ENCODE measurements at regions not wholly inside any gene's neighbourhood (a gene's known extent, or its start where the extent isn't known, plus 50 kb on each side); places are given as distances from the start of the nearest gene placed in this dataset.
"Not testable (repeated sequence)": the region's sequence is repeated elsewhere in the genome, so short reads cannot be mapped to it uniquely, and the experiment has no call there.

GRCh38 chr13:44697058-44697457, 120.9 kb upstream of the TSC22D1 start:
- H3K9ac ChIP-seq (ENCODE audit: low read depth, low read length): no peak overlapping the region
- H3K4me3 ChIP-seq (ENCODE audit: low read depth, low read length): no peak overlapping the region
- no peaks in the 10 kb centered on the region for H3K36me3 ChIP-seq (ENCODE audit: control insufficient read depth, insufficient read depth, low read length)
- H3K27me3 ChIP-seq (ENCODE audit: control insufficient read depth, insufficient read depth, low read length): no peaks in the 10 kb centered on the region
- H3K27ac ChIP-seq (ENCODE audit: low read depth, low read length): no peak overlapping the region
- no peaks in the 10 kb centered on the region for H3K4me1 ChIP-seq (ENCODE audit: control insufficient read depth, insufficient read depth, low read length)
- H3K9me3 ChIP-seq (ENCODE audit: control insufficient read depth, insufficient read depth, low read length): no peaks in the 10 kb centered on the region

GRCh38 chr13:44695520-44695919, 119.4 kb upstream of the TSC22D1 start:
- H3K4me1 ChIP-seq (ENCODE audit: control insufficient read depth, insufficient read depth, low read length): no peaks in the 10 kb centered on the region
- no peaks in the 10 kb centered on the region for H3K9me3 ChIP-seq (ENCODE audit: control insufficient read depth, insufficient read depth, low read length)
- no peak overlapping the region for H3K4me3 ChIP-seq (ENCODE audit: low read depth, low read length)
- no peak overlapping the region for H3K9ac ChIP-seq (ENCODE audit: low read depth, low read length)
- H3K27me3 ChIP-seq (ENCODE audit: control insufficient read depth, insufficient read depth, low read length): no peaks in the 10 kb centered on the region
- H3K36me3 ChIP-seq (ENCODE audit: control insufficient read depth, insufficient read depth, low read length): no peaks in the 10 kb centered on the region
- no peak overlapping the region for H3K27ac ChIP-seq (ENCODE audit: low read depth, low read length)

- Histone ChIP-seq H3K4me3 (ENCODE audit: low read depth, low read length) (no peak overlapping the region), H3K9ac (ENCODE audit: low read depth, low read length) (no peak overlapping the region), H3K27me3 (ENCODE audit: control insufficient read depth, insufficient read depth, low read length) (no peaks in the 10 kb centered on the region), H3K4me1 (ENCODE audit: control insufficient read depth, insufficient read depth, low read length) (no peaks in the 10 kb centered on the region), H3K9me3 (ENCODE audit: control insufficient read depth, insufficient read depth, low read length) (no peaks in the 10 kb centered on the region), H3K36me3 (ENCODE audit: control insufficient read depth, insufficient read depth, low read length) (no peaks in the 10 kb centered on the region), H3K27ac (ENCODE audit: low read depth, low read length) (no peak overlapping the region)
These were observed 118.7 kb upstream of the TSC22D1 start for GRCh38 chr13:44694842-44695241.

GRCh38 chr13:44694291-44694690, 118.2 kb upstream of the TSC22D1 start:
- Histone ChIP-seq H3K4me1 (ENCODE audit: control insufficient read depth, insufficient read depth, low read length) (no peaks in the 10 kb centered on the region), H3K27ac (ENCODE audit: low read depth, low read length) (no peak overlapping the region), H3K9ac (ENCODE audit: low read depth, low read length) (no peak overlapping the region)

GRCh38 chr13:44693156-44693764, 117.1 kb upstream of the TSC22D1 start:
- Histone ChIP-seq H3K27me3 (ENCODE audit: control insufficient read depth, insufficient read depth, low read length) (no peaks in the 10 kb centered on the region), H3K9me3 (ENCODE audit: control insufficient read depth, insufficient read depth, low read length) (no peaks in the 10 kb centered on the region), H3K27ac (ENCODE audit: low read depth, low read length) (no peak overlapping the region), H3K4me3 (ENCODE audit: low read depth, low read length) (no peak overlapping the region), H3K36me3 (ENCODE audit: control insufficient read depth, insufficient read depth, low read length) (no peaks in the 10 kb centered on the region), H3K4me1 (ENCODE audit: control insufficient read depth, insufficient read depth, low read length) (no peaks in the 10 kb centered on the region), H3K9ac (ENCODE audit: low read depth, low read length) (no peak overlapping the region)

More at GRCh38 chr13:44694291-44694690, 118.2 kb upstream of the TSC22D1 start:
- no peaks in the 10 kb centered on the region for H3K27me3 ChIP-seq (ENCODE audit: control insufficient read depth, insufficient read depth, low read length)
- H3K4me3 ChIP-seq (ENCODE audit: low read depth, low read length): no peak overlapping the region
- H3K9me3 ChIP-seq (ENCODE audit: control insufficient read depth, insufficient read depth, low read length): no peaks in the 10 kb centered on the region
- H3K36me3 ChIP-seq (ENCODE audit: control insufficient read depth, insufficient read depth, low read length): no peaks in the 10 kb centered on the region

- no peak overlapping the region for H3K27ac ChIP-seq (ENCODE audit: low read depth, low read length)
- no peaks in the 10 kb centered on the region for H3K27me3 ChIP-seq (ENCODE audit: control insufficient read depth, insufficient read depth, low read length)
- H3K36me3 ChIP-seq (ENCODE audit: control insufficient read depth, insufficient read depth, low read length): no peaks in the 10 kb centered on the region
- no peak overlapping the region for H3K4me3 ChIP-seq (ENCODE audit: low read depth, low read length)
- no peak overlapping the region for H3K9ac ChIP-seq (ENCODE audit: low read depth, low read length)
- H3K9me3 ChIP-seq (ENCODE audit: control insufficient read depth, insufficient read depth, low read length): no peaks in the 10 kb centered on the region
- H3K4me1 ChIP-seq (ENCODE audit: control insufficient read depth, insufficient read depth, low read length): no peaks in the 10 kb centered on the region
These were observed 116.1 kb upstream of the TSC22D1 start for GRCh38 chr13:44692173-44692713.

GRCh38 chr13:44690376-44690775, 114.2 kb upstream of the TSC22D1 start:
- no peaks in the 10 kb centered on the region; the same call in 1 of the 2 replicates for H3K9me3 ChIP-seq (ENCODE audit: control insufficient read depth, insufficient read depth, low read length)
- no peaks in the 10 kb centered on the region for H3K36me3 ChIP-seq (ENCODE audit: control insufficient read depth, insufficient read depth, low read length)
- no peak overlapping the region for H3K4me3 ChIP-seq (ENCODE audit: low read depth, low read length)
- H3K27ac ChIP-seq (ENCODE audit: low read depth, low read length): no peak overlapping the region
- H3K4me1 ChIP-seq (ENCODE audit: control insufficient read depth, insufficient read depth, low read length): no peaks in the 10 kb centered on the region
- no peak overlapping the region for H3K9ac ChIP-seq (ENCODE audit: low read depth, low read length)
- H3K27me3 ChIP-seq (ENCODE audit: control insufficient read depth, insufficient read depth, low read length): no peaks in the 10 kb centered on the region

- H3K27ac ChIP-seq (ENCODE audit: low read depth, low read length): no peak overlapping the region
- H3K36me3 ChIP-seq (ENCODE audit: control insufficient read depth, insufficient read depth, low read length): no peaks in the 10 kb centered on the region
- H3K9ac ChIP-seq (ENCODE audit: low read depth, low read length): no peak overlapping the region
- no peaks in the 10 kb centered on the region; the same call in 1 of the 2 replicates for H3K9me3 ChIP-seq (ENCODE audit: control insufficient read depth, insufficient read depth, low read length)
- H3K27me3 ChIP-seq (ENCODE audit: control insufficient read depth, insufficient read depth, low read length): no peaks in the 10 kb centered on the region
- H3K4me1 ChIP-seq (ENCODE audit: control insufficient read depth, insufficient read depth, low read length): no peaks in the 10 kb centered on the region
- H3K4me3 ChIP-seq (ENCODE audit: low read depth, low read length): no peak overlapping the region
These were observed 112.5 kb upstream of the TSC22D1 start for GRCh38 chr13:44688652-44689051.

- H3K27ac ChIP-seq (ENCODE audit: low read depth, low read length): no peak overlapping the region
- H3K4me3 ChIP-seq (ENCODE audit: low read depth, low read length): no peak overlapping the region
These were observed 110.4 kb upstream of the TSC22D1 start for GRCh38 chr13:44686531-44686934.

GRCh38 chr13:44685641-44686040, 109.5 kb upstream of the TSC22D1 start:
- H3K9ac ChIP-seq (ENCODE audit: low read depth, low read length): no peak overlapping the region
- H3K4me1 ChIP-seq (ENCODE audit: control insufficient read depth, insufficient read depth, low read length): no peaks in the 10 kb centered on the region
- H3K4me3 ChIP-seq (ENCODE audit: low read depth, low read length): no peak overlapping the region
- no peaks in the 10 kb centered on the region for H3K36me3 ChIP-seq (ENCODE audit: control insufficient read depth, insufficient read depth, low read length)
- H3K27ac ChIP-seq (ENCODE audit: low read depth, low read length): no peak overlapping the region
- no peaks in the 10 kb centered on the region; the same call in 1 of the 2 replicates for H3K9me3 ChIP-seq (ENCODE audit: control insufficient read depth, insufficient read depth, low read length)
- no peaks in the 10 kb centered on the region for H3K27me3 ChIP-seq (ENCODE audit: control insufficient read depth, insufficient read depth, low read length)

More at GRCh38 chr13:44686531-44686934, 110.4 kb upstream of the TSC22D1 start:
- Histone ChIP-seq H3K36me3 (ENCODE audit: control insufficient read depth, insufficient read depth, low read length) (no peaks in the 10 kb centered on the region), H3K9ac (ENCODE audit: low read depth, low read length) (no peak overlapping the region), H3K9me3 (ENCODE audit: control insufficient read depth, insufficient read depth, low read length) (no peaks in the 10 kb centered on the region; the same call in 1 of the 2 replicates), H3K4me1 (ENCODE audit: control insufficient read depth, insufficient read depth, low read length) (no peaks in the 10 kb centered on the region), H3K27me3 (ENCODE audit: control insufficient read depth, insufficient read depth, low read length) (no peaks in the 10 kb centered on the region)

GRCh38 chr13:44682416-44682815, 106.3 kb upstream of the TSC22D1 start:
- H3K9me3 ChIP-seq (ENCODE audit: control insufficient read depth, insufficient read depth, low read length); H3K27me3 ChIP-seq (ENCODE audit: control insufficient read depth, insufficient read depth, low read length); H3K36me3 ChIP-seq (ENCODE audit: control insufficient read depth, insufficient read depth, low read length); H3K4me1 ChIP-seq (ENCODE audit: control insufficient read depth, insufficient read depth, low read length); H3K4me3 ChIP-seq (ENCODE audit: low read depth, low read length); H3K27ac ChIP-seq (ENCODE audit: low read depth, low read length); H3K9ac ChIP-seq (ENCODE audit: low read depth, low read length): not testable (repeated sequence)

Data from HUES48 (cell line).